SW480 (cell line): ENCODE measurements at regions not wholly inside any gene's neighbourhood (a gene's known extent, or its start where the extent isn't known, plus 50 kb on each side); places are given as distances from the start of the nearest gene placed in this dataset.
A peak's percentile ranks its signal among the peaks of the same experiment; 100 is the strongest.
"Not testable (repeated sequence)": the region's sequence is repeated elsewhere in the genome, so short reads cannot be mapped to it uniquely, and the experiment has no call there.

Experiments
- DNase-seq: peaks from one replicate; pipeline ENCODE4 v3.0.0-alpha.2; 2016; ENCODE audit warnings: low spot score

GRCh38 chr9:101858026-101858425 is 119.6 kb upstream of the GRIN3A start:
- DNase-seq = no peak

DNA sequence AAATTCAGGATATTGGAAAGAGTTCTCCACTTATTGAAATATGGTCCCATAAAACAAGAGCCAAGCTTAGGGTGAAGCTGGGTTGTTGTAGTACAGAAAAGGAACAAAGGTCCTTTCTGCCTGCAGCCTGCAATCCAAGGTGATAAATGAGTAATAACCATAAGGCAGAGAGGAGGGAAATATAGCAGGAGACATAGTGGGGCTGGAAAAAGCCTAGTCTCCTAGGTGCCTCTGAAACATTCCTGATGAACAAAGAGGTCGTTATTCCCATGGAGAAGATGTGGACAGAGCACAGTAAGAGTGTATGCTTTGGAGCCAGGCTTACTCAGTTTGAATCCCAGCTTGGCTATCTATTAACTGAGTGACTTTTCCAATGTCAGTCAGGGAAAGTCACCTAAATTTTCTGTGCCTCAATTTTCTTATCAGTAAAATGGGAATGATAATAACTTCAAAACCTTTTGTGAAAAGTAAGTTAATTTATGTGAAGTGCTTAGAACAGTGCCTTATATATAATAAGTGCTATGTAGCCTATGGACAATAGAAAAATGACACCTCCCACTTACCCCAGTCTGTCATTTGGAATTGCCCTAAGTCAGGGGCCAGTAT is 110.8 kb upstream of the GRIN3A start:
- peak; percentile 7 for DNase-seq

DNA sequence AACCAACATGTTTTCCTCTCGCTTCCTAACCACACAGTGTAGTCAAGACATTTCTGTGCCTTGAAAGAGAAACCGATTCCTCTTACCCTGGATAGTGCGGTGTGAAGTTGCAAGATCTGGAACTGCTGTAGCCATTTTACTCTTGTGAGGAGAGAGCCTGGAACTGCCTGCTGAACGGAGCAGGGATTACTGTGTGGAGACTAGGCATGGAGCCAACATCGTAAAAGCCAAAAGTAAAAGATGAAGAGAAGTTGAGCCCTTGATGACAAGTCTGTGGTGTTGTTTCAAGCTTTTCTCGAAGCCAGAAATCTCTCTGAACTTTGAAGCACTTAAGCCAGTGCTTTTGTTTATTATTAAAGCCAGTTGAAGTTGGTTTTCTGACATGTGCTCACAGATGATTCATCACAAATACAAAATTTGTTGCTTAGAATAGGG is 110.1 kb upstream of the GRIN3A start:
- peak; percentile 12 for DNase-seq

DNA sequence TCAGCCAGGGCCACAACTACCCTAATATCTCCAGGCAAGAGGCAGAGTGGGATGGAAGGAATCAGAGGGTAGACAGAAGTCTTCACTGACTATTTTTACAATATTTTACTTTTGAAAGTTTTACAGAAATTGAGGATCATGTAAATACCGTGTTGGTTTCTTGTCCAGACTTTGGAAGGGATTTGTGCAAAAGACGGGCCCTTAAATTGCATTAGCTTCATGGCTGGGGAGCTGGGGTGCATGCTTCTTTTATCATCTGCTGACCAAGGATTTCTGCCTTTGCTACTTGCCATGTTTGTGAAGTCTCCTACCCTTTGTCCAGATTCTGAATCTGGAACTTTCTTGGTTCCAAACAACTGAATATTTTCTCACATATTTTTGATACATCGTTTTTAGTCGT is 107.7 kb upstream of the GRIN3A start:
- no peak for DNase-seq

DNA sequence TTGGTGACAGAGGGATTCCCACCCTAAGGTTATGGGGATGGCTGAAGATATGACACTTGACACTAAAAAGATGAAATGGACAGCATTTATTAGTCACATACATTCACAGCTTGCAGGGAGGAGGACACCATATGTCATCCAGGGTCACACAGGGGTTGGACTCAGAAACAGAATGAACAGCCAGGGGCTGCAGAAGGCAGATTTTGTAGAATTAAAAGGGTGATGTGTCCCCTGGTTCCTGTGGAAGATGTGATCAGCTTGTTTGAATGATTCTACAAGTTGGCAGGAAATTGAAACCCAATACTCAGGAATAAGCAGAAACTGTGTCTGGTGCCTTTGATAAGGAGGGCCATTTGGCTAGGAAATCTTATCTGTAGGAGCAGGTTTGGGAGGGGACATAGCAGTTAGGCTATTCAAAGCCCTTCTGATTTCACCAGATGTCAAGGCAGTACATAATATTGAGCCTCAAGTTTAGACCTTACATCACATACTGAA is 102.3 kb upstream of the GRIN3A start:
- DNase-seq = no peak

DNA sequence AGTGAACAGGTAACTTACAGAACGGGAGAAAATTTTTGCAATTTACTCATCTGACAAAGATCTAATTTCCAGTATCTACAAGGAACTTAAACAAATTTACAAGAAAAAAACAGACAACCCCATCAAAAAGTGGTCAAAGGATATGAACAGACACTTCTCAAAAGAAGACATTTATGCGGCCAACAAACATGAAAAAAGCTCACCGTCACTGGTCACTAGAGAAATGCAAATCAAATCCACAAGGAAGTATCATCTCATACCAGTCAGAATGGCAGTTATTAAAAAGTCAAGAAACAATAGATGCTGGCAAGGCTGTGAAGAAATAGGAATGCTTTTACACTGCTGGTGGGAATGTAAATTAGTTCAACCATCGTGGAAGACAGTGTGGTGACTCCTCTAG is 100.5 kb upstream of the GRIN3A start:
- DNase-seq = not testable (repeated sequence)

DNA sequence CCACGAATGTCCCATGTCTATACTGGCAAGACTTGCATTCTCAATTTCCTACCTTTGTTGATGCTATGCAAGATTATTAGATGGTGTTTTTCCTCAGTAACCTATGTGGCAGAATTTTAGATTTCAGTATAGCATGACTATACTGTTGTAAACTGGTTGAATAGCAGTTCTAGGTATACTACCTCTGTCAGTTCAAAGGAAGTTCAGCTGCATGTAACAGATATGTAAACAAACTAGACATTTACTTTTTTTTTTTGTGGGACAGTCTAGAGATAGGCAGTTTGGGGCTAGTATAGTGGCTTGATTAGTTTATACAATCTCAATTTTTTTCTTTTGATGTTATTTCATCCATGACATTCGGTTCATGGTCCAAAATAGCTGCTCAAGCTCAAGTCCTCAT is 97.6 kb upstream of the GRIN3A start:
- DNase-seq = no peak

DNA sequence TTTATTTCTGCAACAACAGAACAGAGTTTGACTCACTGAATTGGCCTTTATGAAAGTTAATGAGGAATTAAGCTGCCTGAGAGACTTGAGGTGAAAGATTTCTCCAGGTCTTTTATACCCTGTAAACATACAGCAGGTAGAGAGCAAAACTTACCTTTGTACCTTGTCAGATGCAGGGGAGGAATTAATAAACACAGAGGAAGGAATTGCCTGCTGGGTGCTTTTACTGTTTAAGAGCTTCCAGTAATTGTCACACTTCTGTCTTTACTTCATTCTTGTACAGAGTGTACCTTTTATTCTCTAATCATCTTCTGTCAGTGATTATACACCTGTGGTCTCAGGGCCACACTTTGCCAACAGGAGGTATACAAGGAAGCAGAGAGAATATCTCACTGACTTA is 94.0 kb upstream of the GRIN3A start:
- DNase-seq = no peak

DNA sequence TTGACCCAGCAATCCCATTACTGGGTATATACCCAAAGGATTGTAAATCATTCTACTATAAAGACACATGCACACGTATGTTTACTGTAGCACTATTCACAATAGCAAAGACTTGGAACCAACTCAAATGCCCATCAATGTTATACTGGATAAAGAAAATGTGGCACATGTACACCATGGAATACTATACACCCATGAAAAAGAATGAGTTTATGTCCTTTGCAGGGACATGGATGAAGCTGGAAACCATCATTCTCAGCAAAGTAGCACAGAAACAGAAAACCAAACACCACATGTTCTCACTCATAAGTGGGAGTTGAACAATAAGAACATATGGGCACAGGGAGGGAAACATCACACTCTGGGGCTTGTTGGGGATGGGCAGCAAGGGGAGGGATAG is 83.0 kb upstream of the GRIN3A start:
- not testable (repeated sequence) for DNase-seq

DNA sequence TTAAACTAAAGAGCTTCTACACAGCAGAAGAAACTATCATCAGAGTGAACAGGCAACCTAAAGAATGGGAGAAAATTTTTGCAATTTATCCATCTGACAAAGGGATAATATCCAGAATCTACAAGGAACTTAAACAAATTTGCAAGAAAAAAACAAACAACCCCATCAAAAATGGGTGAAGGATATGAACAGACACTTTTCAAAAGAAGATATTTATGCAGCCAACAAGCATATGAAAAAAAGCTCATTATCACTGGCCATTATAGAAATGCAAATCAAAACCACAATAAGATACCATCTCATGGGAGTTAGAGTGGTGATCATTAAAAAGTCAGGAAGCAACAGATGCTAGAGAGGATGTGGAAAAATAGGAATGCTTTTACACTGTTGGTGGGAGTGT is 82.5 kb upstream of the GRIN3A start:
- not testable (repeated sequence) for DNase-seq

- no peak for DNase-seq
Observed at GRCh38 chr9:101814064-101814463, 75.6 kb upstream of the GRIN3A start.

DNA sequence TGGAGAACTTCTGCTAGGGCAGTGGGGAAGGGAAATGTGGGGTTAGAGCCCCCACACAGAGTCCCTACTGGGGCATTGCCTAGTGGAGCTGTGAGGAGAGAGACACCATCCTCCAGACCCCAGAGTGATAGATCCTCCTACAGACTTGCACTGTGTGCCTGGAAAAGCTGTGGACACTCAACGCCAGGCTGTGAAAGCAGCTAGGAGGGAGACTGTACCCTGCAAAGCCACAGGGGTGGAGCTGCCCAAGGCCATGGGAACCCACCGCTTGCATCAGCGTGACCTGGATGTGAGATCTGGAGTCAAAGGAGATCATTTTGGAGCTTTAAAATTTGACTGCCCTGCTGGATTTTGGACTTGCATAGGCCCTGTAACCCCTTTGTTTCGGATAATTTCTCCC is 69.4 kb upstream of the GRIN3A start:
- not testable (repeated sequence) for DNase-seq

- DNase-seq = no peak
Observed at GRCh38 chr9:101796044-101796443, 57.6 kb upstream of the GRIN3A start.

DNA sequence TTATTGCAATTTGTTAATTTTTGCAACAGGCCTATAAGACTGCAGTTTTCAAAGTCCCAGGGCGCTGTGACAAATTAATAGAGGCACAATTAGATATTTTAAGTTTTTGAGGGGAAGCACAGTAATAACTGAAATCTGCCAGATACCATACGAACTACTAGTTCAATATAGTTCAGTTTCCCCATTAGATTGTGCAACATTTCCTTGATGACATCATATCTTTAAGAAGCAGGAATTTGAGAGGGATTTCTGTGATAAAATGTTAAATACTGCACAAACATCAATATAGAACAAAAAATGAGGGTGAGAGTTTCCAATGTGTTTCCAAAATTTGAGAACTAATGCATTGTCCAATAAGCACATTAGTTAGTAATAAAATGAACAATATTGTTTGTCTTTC is 56.7 kb upstream of the GRIN3A start:
- DNase-seq = no peak

GRCh38 chr9:101792475-101792874 is 54.0 kb upstream of the GRIN3A start:
- no peak for DNase-seq

DNA sequence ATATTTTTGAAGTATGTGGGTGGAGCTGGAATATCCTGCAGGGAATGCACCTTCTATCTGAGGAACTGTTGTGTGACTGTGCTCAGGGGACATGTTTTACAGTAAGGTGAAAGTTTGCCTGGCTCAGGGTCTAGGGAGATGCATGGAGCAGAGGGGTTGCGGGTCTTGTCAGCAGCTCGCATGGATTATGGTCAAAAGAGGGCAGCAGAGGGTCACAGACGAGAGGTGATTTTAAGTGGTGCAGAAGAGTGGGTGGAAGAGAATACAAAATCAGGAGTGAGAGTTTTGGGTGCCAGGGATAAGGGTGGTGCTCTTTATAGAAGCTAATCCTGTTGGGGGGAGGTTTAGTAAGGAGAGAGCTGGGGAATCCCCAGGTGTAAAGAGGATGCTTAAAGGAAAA is 53.5 kb upstream of the GRIN3A start:
- DNase-seq = peak; percentile 44

DNA sequence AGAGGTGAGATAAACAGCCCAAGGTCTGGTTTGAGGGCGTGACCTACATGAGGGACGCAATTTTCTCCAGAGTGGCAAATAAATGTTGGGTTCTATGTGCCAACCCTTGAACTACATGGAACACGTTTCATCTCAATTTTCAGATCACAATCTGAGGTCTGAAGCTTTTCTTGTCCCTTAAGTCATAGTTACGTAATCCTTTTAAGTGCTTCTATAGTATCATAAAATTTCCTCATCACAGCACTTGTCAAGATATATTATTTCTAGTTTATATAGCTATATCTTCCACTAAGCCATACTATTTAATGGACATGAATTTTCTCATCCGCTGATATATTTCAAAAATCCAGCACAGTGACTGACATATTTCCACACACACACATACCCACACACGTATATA is 53.1 kb upstream of the GRIN3A start:
- DNase-seq = no peak
